Cardiac muscle cell (in vitro differentiated cells and primary cell): ENCODE measurements at regions not wholly inside any gene's neighbourhood (a gene's known extent, or its start where the extent isn't known, plus 50 kb on each side); places are given as distances from the start of the nearest gene placed in this dataset.

Experiments used
- DNase-seq, 2 donors: peaks; one replicate each; pipeline versions ENCODE4 v3.0.0 to v3.0.0-alpha.2; 2010 to 2017; ENCODE audit warnings: low read depth in 1 of 2, low spot score in 1 of 2
- H3K27ac ChIP-seq: fragments of 200-600 bp; sonication (generic); 2 replicates; pipeline ENCODE4 v1.5.1; 2016
- H3K27me3 ChIP-seq: fragments of 200-600 bp; sonication (generic); 2 replicates; pipeline ENCODE4 v1.6.0; 2016; ENCODE audit warnings: control low read depth
- H3K36me3 ChIP-seq: fragments of 200-600 bp; sonication (generic); 2 replicates; pipeline ENCODE4 v1.5.1; 2016; ENCODE audit warnings: control low read depth
- H3K4me1 ChIP-seq: fragments of 200-600 bp; sonication (generic); 2 replicates; pipeline ENCODE4 v1.8.1; 2017; ENCODE audit warnings: low read depth, mild to moderate bottlenecking, mixed run types
- H3K4me3 ChIP-seq: fragments of 200-600 bp; sonication (generic); 2 replicates; pipeline ENCODE4 v1.5.1; 2016; ENCODE audit warnings: mild to moderate bottlenecking
- H3K9me3 ChIP-seq: fragments of 200-600 bp; sonication (generic); 2 replicates; pipeline ENCODE4 v1.5.1; 2017; ENCODE audit warnings: low read depth, mild to moderate bottlenecking, control low read depth
- TF ChIP-seq, protein P1 (sequence below): IDR thresholded peaks from 2 replicates; pipeline ENCODE4 v1.5.1; 2012; ENCODE audit warnings: low read depth, mild to moderate bottlenecking, low read length

DNA sequence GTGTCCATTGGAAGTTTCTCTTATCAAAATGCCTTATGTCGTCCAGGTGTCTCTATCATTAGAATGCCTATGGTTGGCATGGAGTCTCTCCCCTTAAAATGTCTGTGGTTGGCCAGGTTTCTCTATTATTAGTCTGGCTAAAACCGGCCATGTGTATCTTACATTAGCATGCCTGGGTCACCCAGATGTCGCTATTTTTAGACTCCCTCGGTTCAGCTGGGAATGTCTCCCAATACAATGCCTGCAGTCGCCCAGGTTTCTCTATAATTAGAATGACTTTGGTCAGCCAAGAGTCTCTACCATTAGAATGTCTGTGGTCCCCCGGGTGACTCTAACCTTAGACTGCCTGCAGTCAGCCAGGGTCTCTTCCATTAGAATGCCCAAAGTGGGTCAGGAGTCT is 1536.1 kb downstream of the UQCRFS1 start:
- TF ChIP-seq, protein P1, sequence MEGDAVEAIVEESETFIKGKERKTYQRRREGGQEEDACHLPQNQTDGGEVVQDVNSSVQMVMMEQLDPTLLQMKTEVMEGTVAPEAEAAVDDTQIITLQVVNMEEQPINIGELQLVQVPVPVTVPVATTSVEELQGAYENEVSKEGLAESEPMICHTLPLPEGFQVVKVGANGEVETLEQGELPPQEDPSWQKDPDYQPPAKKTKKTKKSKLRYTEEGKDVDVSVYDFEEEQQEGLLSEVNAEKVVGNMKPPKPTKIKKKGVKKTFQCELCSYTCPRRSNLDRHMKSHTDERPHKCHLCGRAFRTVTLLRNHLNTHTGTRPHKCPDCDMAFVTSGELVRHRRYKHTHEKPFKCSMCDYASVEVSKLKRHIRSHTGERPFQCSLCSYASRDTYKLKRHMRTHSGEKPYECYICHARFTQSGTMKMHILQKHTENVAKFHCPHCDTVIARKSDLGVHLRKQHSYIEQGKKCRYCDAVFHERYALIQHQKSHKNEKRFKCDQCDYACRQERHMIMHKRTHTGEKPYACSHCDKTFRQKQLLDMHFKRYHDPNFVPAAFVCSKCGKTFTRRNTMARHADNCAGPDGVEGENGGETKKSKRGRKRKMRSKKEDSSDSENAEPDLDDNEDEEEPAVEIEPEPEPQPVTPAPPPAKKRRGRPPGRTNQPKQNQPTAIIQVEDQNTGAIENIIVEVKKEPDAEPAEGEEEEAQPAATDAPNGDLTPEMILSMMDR, result no peak
- no peak for DNase-seq
- no peak overlapping the region for H3K27ac ChIP-seq
- no peak overlapping the region for H3K4me3 ChIP-seq
- no peaks in the 10 kb centered on the region for H3K36me3 ChIP-seq
- no peaks in the 10 kb centered on the region for H3K9me3 ChIP-seq
- H3K4me1 ChIP-seq, result no peaks in the 10 kb centered on the region
- H3K27me3 ChIP-seq, result no peaks in the 10 kb centered on the region

DNA sequence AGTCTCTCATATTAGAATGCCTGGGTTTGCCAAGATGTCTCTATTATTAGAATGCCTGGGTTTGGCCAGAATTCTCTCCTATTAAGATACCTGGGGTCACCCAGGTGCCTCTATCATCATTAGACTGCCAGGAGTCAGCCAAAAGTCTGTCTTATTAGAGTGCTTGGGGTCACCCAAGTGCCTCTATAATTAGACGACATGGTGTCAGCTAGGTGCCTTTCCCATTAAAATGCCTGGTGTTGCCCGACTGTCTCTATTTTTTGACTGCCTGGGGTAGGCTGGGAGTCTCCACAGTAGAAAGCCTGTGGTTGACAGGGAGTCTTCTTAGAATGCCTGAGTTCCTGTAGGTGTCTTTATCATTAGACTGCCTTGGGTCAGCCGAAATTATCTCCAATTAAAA is 1536.6 kb downstream of the UQCRFS1 start:
- no peaks in the 10 kb centered on the region for H3K9me3 ChIP-seq

DNA sequence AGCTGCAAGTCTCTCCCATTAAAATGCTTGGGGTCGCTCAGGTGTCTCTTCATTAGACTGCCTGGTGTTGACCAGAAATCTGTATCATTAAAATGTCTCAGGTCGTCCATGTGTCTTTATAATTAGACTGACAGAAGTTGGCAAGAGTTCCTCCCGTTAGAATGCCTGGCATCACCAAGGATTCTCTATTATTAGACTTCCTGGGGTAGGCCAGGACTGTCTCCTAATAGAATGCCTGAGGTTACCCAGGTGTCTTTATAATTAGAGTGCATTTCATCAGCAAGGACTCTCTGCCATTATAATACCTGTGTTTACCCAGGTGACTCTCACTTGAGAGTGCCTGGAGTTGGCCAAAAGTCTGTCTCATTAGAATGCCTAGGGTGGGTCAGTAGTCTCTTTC is 1537.2 kb downstream of the UQCRFS1 start:
- Histone ChIP-seq H3K27me3 (no peaks in the 10 kb centered on the region), H3K4me1 (no peaks in the 10 kb centered on the region), H3K9me3 (no peaks in the 10 kb centered on the region), H3K4me3 (no peak overlapping the region), H3K36me3 (no peaks in the 10 kb centered on the region), H3K27ac (no peak overlapping the region)
- DNase-seq, result no peak
- TF ChIP-seq, protein P1, result no peak

More for the DNA sequence above, 1536.6 kb downstream of the UQCRFS1 start:
- DNase-seq, result no peak
- Histone ChIP-seq H3K36me3 (no peaks in the 10 kb centered on the region), H3K4me1 (no peaks in the 10 kb centered on the region), H3K4me3 (no peak overlapping the region), H3K27ac (no peak overlapping the region), H3K27me3 (no peaks in the 10 kb centered on the region)
- TF ChIP-seq, protein P1, result no peak

DNA sequence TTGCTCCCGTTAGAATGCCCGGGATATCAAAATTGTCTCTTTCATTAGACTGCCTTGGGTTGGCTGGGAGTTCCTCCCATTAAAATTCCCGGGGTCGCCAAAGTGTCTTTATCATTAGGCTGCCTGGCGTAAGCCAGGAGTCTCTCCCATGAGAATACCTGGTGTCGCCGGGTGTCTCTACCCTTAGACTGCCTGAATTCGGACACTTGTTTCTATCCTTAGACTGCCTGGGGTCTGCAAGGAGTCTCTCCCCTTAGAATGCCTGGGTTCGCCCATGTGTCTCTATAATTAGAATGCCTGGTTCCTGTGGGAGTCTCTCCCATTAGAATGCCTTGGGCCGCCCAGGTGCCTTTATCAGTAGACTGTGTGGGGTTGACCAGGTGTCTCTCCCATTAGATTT is 1538.2 kb downstream of the UQCRFS1 start:
- H3K27ac ChIP-seq, result no peak overlapping the region
- H3K36me3 ChIP-seq, result no peaks in the 10 kb centered on the region
- no peaks in the 10 kb centered on the region for H3K27me3 ChIP-seq
- no peak for DNase-seq
- no peaks in the 10 kb centered on the region for H3K4me1 ChIP-seq
- TF ChIP-seq, protein P1, result no peak
- no peaks in the 10 kb centered on the region for H3K9me3 ChIP-seq
- no peak overlapping the region for H3K4me3 ChIP-seq

DNA sequence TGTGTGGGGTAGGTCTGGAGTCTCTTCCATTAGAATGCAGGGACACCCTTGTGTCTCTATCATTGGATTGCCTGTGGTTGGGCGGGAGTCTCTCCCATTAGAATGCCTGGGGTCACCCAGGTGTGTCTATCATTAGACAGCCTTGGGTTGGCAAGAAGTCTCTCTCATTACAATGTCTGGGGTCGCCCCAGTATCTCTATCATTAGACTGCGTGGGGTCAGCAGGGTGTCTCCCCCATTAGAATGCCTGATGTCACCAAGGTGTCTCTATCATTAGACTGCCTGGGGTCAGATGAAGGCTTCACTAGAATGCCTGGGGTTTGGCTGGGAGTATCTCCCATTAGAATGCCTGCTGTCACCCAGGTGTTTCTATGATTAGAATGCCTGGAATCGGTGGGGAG is 1539.0 kb downstream of the UQCRFS1 start:
- Histone ChIP-seq H3K4me1 (no peaks in the 10 kb centered on the region), H3K36me3 (no peaks in the 10 kb centered on the region), H3K27me3 (no peaks in the 10 kb centered on the region), H3K27ac (no peak overlapping the region), H3K9me3 (no peaks in the 10 kb centered on the region), H3K4me3 (no peak overlapping the region)
- DNase-seq, result no peak
- TF ChIP-seq, protein P1, result no peak
